ENCODE measurements at regions not wholly inside any gene's neighbourhood (a gene's known extent, or its start where the extent isn't known, plus 50 kb on each side); places are given as distances from the start of the nearest gene placed in this dataset.

GRCh38 chr11:92527467-92527866 is 302.8 kb downstream of the FAT3 start:
- TF ChIP-seq CTCF (IDR thresholded peaks at IDR 0.05) (no peak; the same call in 1 of the 2 replicates), POLR2AphosphoS5 (IDR thresholded peaks at IDR 0.05; ENCODE audit: low read depth, low read length) (no peak), TCF7L2 (IDR thresholded peaks at IDR 0.05; ENCODE audit: low read depth, low read length) (no peak), REST (IDR thresholded peaks at IDR 0.05; ENCODE audit: insufficient read depth in 1 of 2, low read depth in 2 of 2, low read length in 1 of 2) (no peak), SIN3A (IDR thresholded peaks at IDR 0.05; ENCODE audit: borderline replicate concordance, insufficient read depth, low read depth, low read length) (no peak)

Data from Panc1 (cell line).